Mesenchymal stem cell (in vitro differentiated cells and primary cell): ENCODE measurements at regions not wholly inside any gene's neighbourhood (a gene's known extent, or its start where the extent isn't known, plus 50 kb on each side); places are given as distances from the start of the nearest gene placed in this dataset.

Source experiments
- DNase-seq: peaks from one replicate; pipeline ENCODE4 v3.0.0-alpha.2; 2013
- H2AFZ ChIP-seq: one replicate; pipeline ENCODE4 v1.6.1; 2013; ENCODE audit warnings: low read depth, mild to moderate bottlenecking, control low read depth, inconsistent platforms, low read length, moderate library complexity
- H2AK5ac ChIP-seq: 2 replicates; pipeline ENCODE4 v1.6.1; 2013; ENCODE audit warnings: low read length, moderate library complexity, mild to moderate bottlenecking, inconsistent platforms; ENCODE audit not compliant: severe bottlenecking
- H2BK120ac ChIP-seq: one replicate; pipeline ENCODE4 v1.6.1; 2013; ENCODE audit warnings: low read depth, mild to moderate bottlenecking, inconsistent platforms, low read length, moderate library complexity
- H2BK12ac ChIP-seq, 2 experiments: one replicate each; pipeline ENCODE4 v1.6.1; 2013; ENCODE audit warnings: inconsistent platforms in 2 of 2, low read length in 2 of 2, mild to moderate bottlenecking in 2 of 2, moderate library complexity in 2 of 2, control low read depth in 1 of 2
- H2BK15ac ChIP-seq: one replicate; pipeline ENCODE4 v1.6.1; 2013; ENCODE audit warnings: mild to moderate bottlenecking, low read depth, inconsistent platforms; ENCODE audit not compliant: poor library complexity, severe bottlenecking
- H2BK5ac ChIP-seq: 2 replicates; pipeline ENCODE4 v1.6.1; 2013; ENCODE audit warnings: low read depth, mild to moderate bottlenecking, low read length, control low read depth, inconsistent platforms; ENCODE audit not compliant: poor library complexity, severe bottlenecking
- H3K14ac ChIP-seq, 2 experiments: one replicate each; pipeline ENCODE4 v1.6.1; 2013; ENCODE audit warnings: inconsistent platforms in 2 of 2, low read length in 2 of 2, control low read depth in 1 of 2, mild to moderate bottlenecking in 1 of 2, moderate library complexity in 1 of 2
- H3K18ac ChIP-seq, 2 experiments: one replicate each; pipeline ENCODE4 v1.6.1; 2013; ENCODE audit warnings: inconsistent platforms in 2 of 2, low read length in 2 of 2, control low read depth in 1 of 2, low read depth in 1 of 2, mild to moderate bottlenecking in 1 of 2
- H3K23ac ChIP-seq, 2 experiments: one replicate each; pipeline ENCODE4 v1.6.1; 2013; ENCODE audit warnings: inconsistent platforms in 2 of 2, low read length in 2 of 2, mild to moderate bottlenecking in 2 of 2, moderate library complexity in 2 of 2, control low read depth in 1 of 2
- H3K27ac ChIP-seq: 2 replicates; pipeline ENCODE4 v1.5.1; 2013; ENCODE audit warnings: mild to moderate bottlenecking, moderate library complexity, low read length, control low read depth, inconsistent platforms; ENCODE audit not compliant: poor library complexity, severe bottlenecking
- H3K27me3 ChIP-seq, 2 experiments: 2 replicates each; pipeline versions ENCODE4 v1.6.1 to v1.7.0; 2013; ENCODE audit warnings: low read length in 2 of 2, mild to moderate bottlenecking in 2 of 2, moderate library complexity in 2 of 2, control low read depth in 1 of 2, inconsistent platforms in 1 of 2; ENCODE audit not compliant: control insufficient read depth in 1 of 2, insufficient read depth in 1 of 2
- H3K36me3 ChIP-seq, 2 experiments: 2 replicates each; pipeline versions ENCODE4 v1.6.1 to v1.7.0; 2013; ENCODE audit warnings: low read length in 2 of 2, control low read depth in 1 of 2, inconsistent platforms in 1 of 2, low read depth in 1 of 2, mild to moderate bottlenecking in 1 of 2; ENCODE audit not compliant: insufficient read depth in 2 of 2, control insufficient read depth in 1 of 2
- H3K4ac ChIP-seq, 2 experiments: one replicate each; pipeline ENCODE4 v1.6.1; 2013; ENCODE audit warnings: inconsistent platforms in 2 of 2, low read length in 2 of 2, mild to moderate bottlenecking in 2 of 2, moderate library complexity in 2 of 2, control low read depth in 1 of 2, low read depth in 1 of 2
- H3K4me1 ChIP-seq: 2 replicates; pipeline ENCODE4 v1.6.1; 2013; ENCODE audit warnings: low read depth, low read length, control low read depth; ENCODE audit not compliant: control insufficient read depth, insufficient read depth
- H3K4me2 ChIP-seq: 2 replicates; pipeline ENCODE4 v1.6.1; 2013; ENCODE audit warnings: low read length, mild to moderate bottlenecking, inconsistent platforms; ENCODE audit not compliant: poor library complexity, severe bottlenecking
- H3K4me3 ChIP-seq, 2 experiments: 2 replicates each; pipeline versions ENCODE4 v1.5.1 to v1.7.0; 2013; ENCODE audit warnings: low read length in 2 of 2, mild to moderate bottlenecking in 2 of 2, control low read depth in 1 of 2, low read depth in 1 of 2; ENCODE audit not compliant: insufficient read depth in 1 of 2
- H3K79me1 ChIP-seq: replicated peaks from 2 replicates; pipeline ENCODE4 v1.6.1; 2013; ENCODE audit warnings: mild to moderate bottlenecking, control low read depth, low read length, inconsistent platforms; ENCODE audit not compliant: poor library complexity, severe bottlenecking
- H3K9ac ChIP-seq: 2 replicates; pipeline ENCODE4 v1.7.0; 2013; ENCODE audit warnings: mild to moderate bottlenecking, low read length, moderate library complexity
- H3K9me3 ChIP-seq: 2 replicates; pipeline ENCODE4 v1.7.0; 2013; ENCODE audit warnings: mild to moderate bottlenecking, low read length; ENCODE audit not compliant: control insufficient read depth
- H4K8ac ChIP-seq: one replicate; pipeline ENCODE4 v1.6.1; 2013; ENCODE audit warnings: inconsistent platforms, mild to moderate bottlenecking, low read length, moderate library complexity
- H4K91ac ChIP-seq: one replicate; pipeline ENCODE4 v1.6.1; 2013; ENCODE audit warnings: mild to moderate bottlenecking, low read length, inconsistent platforms
- WGBS: methylation state at CpG from one replicate; pipeline ENCODE4 v1.1.7; 2013; ENCODE audit warnings: mixed read lengths; 5-methylcytosine and 5-hydroxymethylcytosine counted together

DNA sequence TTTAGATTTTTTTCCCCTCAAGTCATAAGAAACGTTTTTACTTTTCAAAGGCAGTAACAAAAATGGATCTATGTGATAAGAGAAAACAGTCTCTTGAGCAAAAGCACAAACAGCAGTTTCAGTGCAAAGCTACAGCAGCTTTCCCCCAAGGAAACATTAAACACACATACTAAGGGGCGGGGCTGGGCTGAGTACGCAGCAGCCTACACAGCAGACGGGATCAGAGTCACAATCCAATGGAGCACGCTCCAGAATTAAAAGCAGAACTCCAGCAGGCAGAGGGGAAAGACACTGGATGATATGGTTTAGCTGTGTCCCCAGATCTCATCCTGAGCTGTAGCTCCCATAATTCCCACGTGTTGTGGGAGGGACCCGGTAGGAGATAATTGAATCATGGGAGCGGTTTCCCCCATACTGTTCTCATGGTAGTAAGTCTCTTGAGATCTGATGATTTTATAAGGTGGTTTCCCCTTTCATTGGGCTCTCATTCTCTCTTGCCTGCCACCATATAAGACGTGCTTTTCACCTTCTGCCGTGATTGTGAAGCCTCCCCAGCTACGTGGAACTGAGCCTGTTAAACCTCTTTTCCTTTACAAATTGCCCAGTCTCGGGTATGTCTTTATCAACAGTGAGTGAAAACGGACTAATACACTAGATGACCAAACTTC lies 116.2 kb upstream of the SLCO3A1 start:
- H3K4me1 ChIP-seq, result no peaks in the 10 kb centered on the region
- no peak overlapping the region for H2AK5ac ChIP-seq
- no peak overlapping the region for H2BK15ac ChIP-seq
- peak overlapping the region; percentile 8 for H3K9ac ChIP-seq
- no peak overlapping the region for H3K18ac ChIP-seq
- H2AFZ ChIP-seq, result no peak overlapping the region
- H3K9me3 ChIP-seq, result no peaks in the 10 kb centered on the region
- H3K4me2 ChIP-seq, result no peak overlapping the region
- WGBS, result 64% methylated on average over 9 of the region's 13 CpGs
- H3K27me3 ChIP-seq, result peaks cover 0 to 4% of the 10 kb centered on the region in 2 experiments
- no peak overlapping the region for H2BK5ac ChIP-seq
- no peak overlapping the region for H4K91ac ChIP-seq
- H4K8ac ChIP-seq, result no peak overlapping the region
- no peaks in the 10 kb centered on the region for H3K79me1 ChIP-seq
- H2BK12ac ChIP-seq, result no peak overlapping the region
- no peak overlapping the region for H3K23ac ChIP-seq
- no peak for DNase-seq
- H2BK120ac ChIP-seq, result no peak overlapping the region
- H3K36me3 ChIP-seq, result no peaks in the 10 kb centered on the region
- H3K27ac ChIP-seq, result no peak overlapping the region
- H3K4me3 ChIP-seq, result peak overlapping the region in 1 of 2 experiments; percentile 52
- no peak overlapping the region for H3K14ac ChIP-seq
- H3K4ac ChIP-seq, result no peak overlapping the region

GRCh38 chr15:91741986-91742385 lies 111.5 kb upstream of the SLCO3A1 start:
- no peaks in the 10 kb centered on the region for H3K79me1 ChIP-seq
- DNase-seq, result no peak
- 80% methylated on average over 5 of the region's 7 CpGs for WGBS
- H3K9me3 ChIP-seq, result no peaks in the 10 kb centered on the region
- no peak overlapping the region for H2BK12ac ChIP-seq
- H3K36me3 ChIP-seq, result no peaks in the 10 kb centered on the region
- no peak overlapping the region for H4K91ac ChIP-seq
- H3K23ac ChIP-seq, result no peak overlapping the region
- no peak overlapping the region for H3K9ac ChIP-seq
- no peak overlapping the region for H3K27ac ChIP-seq
- no peak overlapping the region for H2AFZ ChIP-seq
- H2AK5ac ChIP-seq, result no peak overlapping the region
- H3K4me1 ChIP-seq, result no peaks in the 10 kb centered on the region
- H3K14ac ChIP-seq, result no peak overlapping the region
- no peak overlapping the region for H3K18ac ChIP-seq
- H4K8ac ChIP-seq, result no peak overlapping the region
- H3K27me3 ChIP-seq, result peaks cover 0 to 5% of the 10 kb centered on the region in 2 experiments
- no peak overlapping the region for H2BK120ac ChIP-seq
- no peak overlapping the region for H3K4ac ChIP-seq
- H3K4me2 ChIP-seq, result no peak overlapping the region
- no peak overlapping the region for H2BK5ac ChIP-seq
- H3K4me3 ChIP-seq, result no peak overlapping the region
- H2BK15ac ChIP-seq, result no peak overlapping the region

GRCh38 chr15:91751611-91752010 lies 101.9 kb upstream of the SLCO3A1 start:
- Histone ChIP-seq H3K4me2 (no peak overlapping the region), H3K27me3 (no peaks in the 10 kb centered on the region), H3K4me1 (no peaks in the 10 kb centered on the region), H2BK5ac (no peak overlapping the region), H3K14ac (no peak overlapping the region), H3K23ac (no peak overlapping the region), H3K27ac (no peak overlapping the region), H3K4ac (no peak overlapping the region), H3K36me3 (no peaks in the 10 kb centered on the region), H4K8ac (no peak overlapping the region), H3K18ac (no peak overlapping the region), H2AK5ac (no peak overlapping the region), H2BK120ac (no peak overlapping the region), H2AFZ (no peak overlapping the region), H3K9ac (no peak overlapping the region), H2BK12ac (no peak overlapping the region), H3K9me3 (no peaks in the 10 kb centered on the region), H2BK15ac (no peak overlapping the region), H3K4me3 (no peak overlapping the region), H3K79me1 (no peaks in the 10 kb centered on the region), H4K91ac (no peak overlapping the region)
- 85% methylated on average over 2 of the region's 2 CpGs for WGBS
- DNase-seq, result no peak

GRCh38 chr15:91752081-91752785 lies 101.3 kb upstream of the SLCO3A1 start:
- Histone ChIP-seq H2BK120ac (no peak overlapping the region), H3K4me1 (no peaks in the 10 kb centered on the region), H3K14ac (no peak overlapping the region), H2BK5ac (no peak overlapping the region), H3K4me3 (no peak overlapping the region), H3K36me3 (no peaks in the 10 kb centered on the region), H3K9ac (no peak overlapping the region), H2BK15ac (no peak overlapping the region), H2AK5ac (no peak overlapping the region), H3K4ac (no peak overlapping the region), H4K8ac (no peak overlapping the region), H3K23ac (no peak overlapping the region), H2BK12ac (no peak overlapping the region), H2AFZ (no peak overlapping the region), H3K79me1 (no peaks in the 10 kb centered on the region), H3K4me2 (no peak overlapping the region), H3K27me3 (no peaks in the 10 kb centered on the region), H3K9me3 (no peaks in the 10 kb centered on the region), H4K91ac (no peak overlapping the region), H3K27ac (no peak overlapping the region), H3K18ac (no peak overlapping the region)
- 78% methylated on average over 8 of the region's 8 CpGs for WGBS
- no peak for DNase-seq
